SK-N-SH (cell line): ENCODE measurements at regions not wholly inside any gene's neighbourhood (a gene's known extent, or its start where the extent isn't known, plus 50 kb on each side); places are given as distances from the start of the nearest gene placed in this dataset.

Experiments
- CTCF ChIP-seq: fragments of 200-600 bp; sonication (generic); IDR thresholded peaks from 2 replicates; pipeline ENCODE4 v1.6.1; 2017; ENCODE audit warnings: antibody characterized with exemption, mild to moderate bottlenecking, moderate library complexity
- JUND ChIP-seq: IDR thresholded peaks from 2 replicates; pipeline ENCODE4 v1.4.0; 2012
- TF ChIP-seq, protein P1 (sequence below): fragments of 150-350 bp; IDR thresholded peaks from 2 replicates; pipeline ENCODE4 v1.6.1; 2016; ENCODE audit warnings: mild to moderate bottlenecking, low read depth, low read length

DNA sequence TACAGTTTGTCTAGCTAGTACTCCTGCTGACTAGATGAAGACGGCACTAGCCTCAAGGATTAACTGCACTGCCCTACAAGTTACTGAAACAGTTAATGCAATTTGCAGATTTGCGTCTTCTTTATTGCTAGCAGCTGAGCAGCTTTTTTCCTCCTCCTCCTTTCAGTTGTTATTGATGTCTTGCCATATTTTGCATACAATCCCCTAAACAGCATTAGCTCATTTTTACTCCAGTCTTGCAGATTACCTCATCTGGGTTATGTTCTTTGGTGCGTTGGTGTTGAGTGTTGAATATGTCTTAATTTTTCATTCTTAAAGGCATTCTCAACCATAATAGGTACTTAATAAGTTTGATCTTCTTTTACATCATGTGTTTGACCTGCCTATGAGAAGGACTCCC, 363.4 kb upstream of the LYPLAL1 start:
- TF ChIP-seq CTCF (no peak), JUND (no peak)
- TF ChIP-seq, protein P1, sequence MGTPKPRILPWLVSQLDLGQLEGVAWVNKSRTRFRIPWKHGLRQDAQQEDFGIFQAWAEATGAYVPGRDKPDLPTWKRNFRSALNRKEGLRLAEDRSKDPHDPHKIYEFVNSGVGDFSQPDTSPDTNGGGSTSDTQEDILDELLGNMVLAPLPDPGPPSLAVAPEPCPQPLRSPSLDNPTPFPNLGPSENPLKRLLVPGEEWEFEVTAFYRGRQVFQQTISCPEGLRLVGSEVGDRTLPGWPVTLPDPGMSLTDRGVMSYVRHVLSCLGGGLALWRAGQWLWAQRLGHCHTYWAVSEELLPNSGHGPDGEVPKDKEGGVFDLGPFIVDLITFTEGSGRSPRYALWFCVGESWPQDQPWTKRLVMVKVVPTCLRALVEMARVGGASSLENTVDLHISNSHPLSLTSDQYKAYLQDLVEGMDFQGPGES: no peak
